Vagina (tissue), 2 donors: ENCODE measurements at regions not wholly inside any gene's neighbourhood (a gene's known extent, or its start where the extent isn't known, plus 50 kb on each side); places are given as distances from the start of the nearest gene placed in this dataset.

Experiments used
- DNase-seq, 2 donors: peaks; one replicate each; pipeline ENCODE4 v3.0.0-alpha.2; 2017; ENCODE audit errors: extremely low spot score in 2 of 2
- H3K27ac ChIP-seq: fragments of 200-600 bp; sonication (generic); one replicate; pipeline ENCODE4 v1.5.1; 2019
- H3K27me3 ChIP-seq: fragments of 200-600 bp; sonication (generic); one replicate; pipeline ENCODE4 v1.5.1; 2019
- H3K36me3 ChIP-seq, 2 donors: fragments of 200-600 bp; sonication (generic); one replicate each; pipeline ENCODE4 v1.5.1; 2017 to 2019
- H3K4me1 ChIP-seq: fragments of 200-600 bp; sonication (generic); one replicate; pipeline ENCODE4 v1.5.1; 2019
- H3K4me3 ChIP-seq, 2 donors: fragments of 200-600 bp; sonication (generic); 1 replicate in 1 of 2; 2 replicates in 1 of 2; pipeline ENCODE4 v1.5.1; 2016 to 2019
- H3K9me3 ChIP-seq: fragments of 200-600 bp; sonication (generic); one replicate; pipeline ENCODE4 v1.5.1; 2019
- CTCF ChIP-seq, 3 experiments: fragments of 450-650 bp in 2 of 3; fragments of 200-600 bp in 1 of 3; sonication (generic) in 1 of 3; IDR thresholded peaks; one replicate each; pipeline ENCODE4 v1.5.1; 2017 to 2019; ENCODE audit warnings: antibody characterized with exemption in 3 of 3, mild to moderate bottlenecking in 2 of 3, moderate library complexity in 2 of 3
- POLR2A ChIP-seq, 2 donors: fragments of 450-650 bp; IDR thresholded peaks; one replicate each; pipeline ENCODE4 v1.6.1; 2017; ENCODE audit warnings: antibody characterized with exemption in 2 of 2, mild to moderate bottlenecking in 2 of 2, moderate library complexity in 2 of 2
- POLR2AphosphoS5 ChIP-seq, 2 donors: sonication (generic); formaldehyde crosslinking; IDR thresholded peaks; one replicate each; pipeline ENCODE4 v1.9.0; 2017; ENCODE audit warnings: antibody characterized with exemption in 2 of 2, mild to moderate bottlenecking in 2 of 2, low read depth in 1 of 2; ENCODE audit not compliant: insufficient read depth in 1 of 2
- intact Hi-C: fragments of 100-400 bp; cut with DNase I; formaldehyde crosslinking; loops from one replicate; pipeline ENCODE4 v1.15.1; 2023

DNA sequence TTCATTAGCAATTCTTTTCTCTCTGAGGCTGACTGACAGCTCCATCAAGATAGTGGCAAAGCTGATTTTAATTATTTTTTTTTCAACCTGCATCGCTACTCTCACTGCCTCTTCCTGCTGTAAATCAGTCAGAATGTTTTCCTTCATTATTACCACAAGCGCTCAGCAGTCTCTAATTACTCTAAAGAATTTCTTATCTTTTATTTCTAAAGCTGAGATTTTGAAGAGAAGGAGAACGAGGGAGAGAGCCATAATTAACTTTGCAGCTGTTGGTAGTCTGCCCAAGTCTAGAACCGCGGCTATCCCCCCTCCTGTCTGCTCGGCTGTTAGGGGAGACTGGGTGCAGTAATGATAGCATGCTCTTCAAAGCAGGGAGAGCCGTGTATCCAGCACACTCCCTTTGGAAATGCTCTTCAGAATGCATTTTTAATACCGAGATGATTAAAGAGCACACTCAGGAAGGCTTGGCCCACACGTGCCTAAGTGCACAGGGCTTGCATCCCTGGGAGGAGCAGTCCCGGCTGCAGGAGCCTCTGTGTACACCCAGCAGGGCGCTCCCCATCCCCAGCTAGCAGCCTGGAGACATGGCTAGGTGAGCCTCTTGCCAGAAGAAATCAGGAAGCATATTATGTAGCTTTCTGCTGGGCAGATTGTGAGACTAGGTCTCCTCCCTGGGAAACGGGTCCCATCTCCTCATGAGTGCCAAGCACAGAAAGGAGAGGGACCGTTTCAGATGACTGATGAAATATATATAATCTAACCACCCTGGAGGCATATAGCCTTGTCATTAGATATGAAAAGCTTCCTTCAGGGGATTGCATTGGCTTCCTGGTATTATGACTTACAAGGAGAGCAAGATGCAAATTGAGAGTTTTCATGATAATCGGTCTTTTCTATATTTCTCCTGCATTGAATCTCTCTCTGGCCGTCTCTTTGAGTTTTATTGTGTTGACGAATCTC is 555.2 kb downstream of the CMPK2 start:
- intact Hi-C loops = no loop called here
- no peaks in the 10 kb centered on the region for H3K36me3 ChIP-seq
- no peak overlapping the region for H3K4me3 ChIP-seq
- no peak for DNase-seq
- no peaks in the 10 kb centered on the region for H3K4me1 ChIP-seq
- H3K9me3 ChIP-seq = no peaks in the 10 kb centered on the region
- H3K27ac ChIP-seq = no peak overlapping the region
- TF ChIP-seq POLR2AphosphoS5 (IDR thresholded peaks at IDR 0.05; ENCODE audit: insufficient read depth in 1 of 2, low read depth in 1 of 2) (no peak), POLR2A (IDR thresholded peaks at IDR 0.05) (no peak), CTCF (IDR thresholded peaks at IDR 0.05) (no peak)
- H3K27me3 ChIP-seq = no peaks in the 10 kb centered on the region

- Histone ChIP-seq H3K9me3 (no peaks in the 10 kb centered on the region), H3K27ac (no peak overlapping the region), H3K36me3 (no peaks in the 10 kb centered on the region), H3K4me1 (no peaks in the 10 kb centered on the region), H3K27me3 (no peaks in the 10 kb centered on the region), H3K4me3 (no peak overlapping the region)
- intact Hi-C loops = no loop called here
- no peak for TF ChIP-seq CTCF (IDR thresholded peaks at IDR 0.05)
- no peak for TF ChIP-seq POLR2A (IDR thresholded peaks at IDR 0.05)
- TF ChIP-seq POLR2AphosphoS5 (IDR thresholded peaks at IDR 0.05; ENCODE audit: insufficient read depth in 1 of 2, low read depth in 1 of 2) = no peak
- DNase-seq = no peak
These were observed 553.3 kb downstream of the CMPK2 start for GRCh38 chr2:6312367-6312766.

DNA sequence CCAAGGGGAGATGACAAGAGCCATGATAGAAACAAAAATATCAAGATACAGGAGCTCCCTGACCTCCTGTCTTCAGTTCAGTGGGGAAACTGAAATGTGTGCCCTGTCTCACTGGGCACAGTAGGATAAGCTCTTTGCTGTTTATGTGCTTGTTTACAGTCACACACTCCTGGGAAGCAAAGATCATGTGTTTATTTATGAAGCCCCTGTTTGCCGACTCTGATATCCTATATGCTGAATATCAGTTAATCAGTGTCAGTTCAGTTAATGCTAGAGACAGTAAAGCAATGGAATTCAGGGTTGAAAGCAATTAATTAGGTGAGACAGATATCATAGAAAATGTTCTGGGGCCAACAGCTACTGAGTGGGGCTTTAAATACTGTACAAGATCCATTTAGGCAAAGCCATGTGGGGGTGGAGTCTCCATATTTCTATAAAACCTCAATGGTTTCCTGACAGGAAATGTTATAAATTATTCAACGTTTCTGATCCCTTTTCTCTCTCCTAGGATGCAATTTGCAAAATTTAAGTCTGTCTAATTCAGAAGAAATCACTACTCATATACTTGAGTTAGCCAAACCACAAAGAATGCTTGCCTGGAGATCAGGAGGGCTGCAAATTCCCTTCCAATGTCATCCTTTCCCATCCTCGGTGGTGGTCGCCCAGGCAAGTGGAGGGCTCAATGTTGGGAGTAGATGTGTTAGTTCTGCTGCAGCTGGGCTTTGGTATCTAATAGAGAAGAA is 551.3 kb downstream of the CMPK2 start:
- TF ChIP-seq POLR2A (IDR thresholded peaks at IDR 0.05) (no peak), CTCF (IDR thresholded peaks at IDR 0.05) (no peak), POLR2AphosphoS5 (IDR thresholded peaks at IDR 0.05; ENCODE audit: insufficient read depth in 1 of 2, low read depth in 1 of 2) (no peak)
- intact Hi-C loops = no loop called here
- no peaks in the 10 kb centered on the region for H3K27me3 ChIP-seq
- no peak overlapping the region for H3K4me3 ChIP-seq
- no peak for DNase-seq
- H3K27ac ChIP-seq = no peak overlapping the region
- no peaks in the 10 kb centered on the region for H3K4me1 ChIP-seq
- H3K36me3 ChIP-seq = no peaks in the 10 kb centered on the region
- H3K9me3 ChIP-seq = no peaks in the 10 kb centered on the region

DNA sequence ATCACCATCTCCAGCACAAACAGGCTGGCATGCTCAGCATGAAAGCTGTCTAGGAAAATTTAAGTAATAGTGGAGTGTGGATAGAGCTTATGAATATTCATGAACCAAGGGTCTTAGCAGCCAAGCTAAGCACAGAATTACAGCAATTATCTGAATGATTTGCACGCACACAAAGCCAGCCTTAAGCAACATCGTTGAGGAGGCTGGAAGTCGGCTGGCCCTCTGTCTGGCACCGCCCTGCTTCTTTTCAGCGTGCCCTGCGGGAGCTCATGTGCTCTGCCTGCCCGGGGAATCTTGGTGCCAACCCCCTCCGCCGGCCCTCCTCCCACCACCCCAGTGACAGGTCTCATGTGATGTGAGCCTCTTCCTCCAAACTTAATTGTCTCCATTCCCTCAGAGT is 540.1 kb downstream of the CMPK2 start:
- no peak overlapping the region for H3K27ac ChIP-seq
- TF ChIP-seq CTCF (IDR thresholded peaks at IDR 0.05) = no peak
- no peak for TF ChIP-seq POLR2AphosphoS5 (IDR thresholded peaks at IDR 0.05; ENCODE audit: insufficient read depth in 1 of 2, low read depth in 1 of 2)
- no peak for TF ChIP-seq POLR2A (IDR thresholded peaks at IDR 0.05)
- no peaks in the 10 kb centered on the region for H3K36me3 ChIP-seq
- DNase-seq = no peak
- H3K9me3 ChIP-seq = no peaks in the 10 kb centered on the region
- no peaks in the 10 kb centered on the region for H3K4me1 ChIP-seq
- no peak overlapping the region for H3K4me3 ChIP-seq
- intact Hi-C loops = no loop called here
- no peaks in the 10 kb centered on the region for H3K27me3 ChIP-seq
